Heart left ventricle (tissue), 16 donors: ENCODE measurements at regions not wholly inside any gene's neighbourhood (a gene's known extent, or its start where the extent isn't known, plus 50 kb on each side); places are given as distances from the start of the nearest gene placed in this dataset.
"Not testable (repeated sequence)": the region's sequence is repeated elsewhere in the genome, so short reads cannot be mapped to it uniquely, and the experiment has no call there.

Source experiments
- ATAC-seq, 4 donors: fragments of 200-7000 bp; cut with Tn5 transposase; one replicate each; pipeline ENCODE4 v1.9.1; 2020 to 2022; ENCODE audit warnings: moderate library complexity in 4 of 4, mild to moderate bottlenecking in 3 of 4, moderate number of reproducible peaks in 1 of 4
- DNase-seq, 5 donors: peaks; one replicate each; pipeline ENCODE4 v3.0.0-alpha.2; 2020
- H3K27ac ChIP-seq, 12 donors: fragments of 200-600 bp; sonication (generic) in 4 of 12; one replicate each; pipeline versions ENCODE4 v1.5.0 to v1.8.0; 2016 to 2022; ENCODE audit warnings: mild to moderate bottlenecking in 2 of 12
- H3K27me3 ChIP-seq, 9 donors: fragments of 200-600 bp; sonication (generic) in 2 of 9; one replicate each; pipeline versions ENCODE4 v1.5.1 to v1.8.0; 2016 to 2022; ENCODE audit warnings: mild to moderate bottlenecking in 3 of 9
- H3K36me3 ChIP-seq, 9 donors: fragments of 200-600 bp; sonication (generic) in 2 of 9; one replicate each; pipeline versions ENCODE4 v1.5.0 to v1.8.0; 2018 to 2022; ENCODE audit warnings: mild to moderate bottlenecking in 2 of 9
- H3K4me1 ChIP-seq, 12 donors: fragments of 200-600 bp; sonication (generic) in 4 of 12; one replicate each; pipeline versions ENCODE4 v1.5.0 to v1.8.0; 2016 to 2022; ENCODE audit warnings: mild to moderate bottlenecking in 3 of 12
- H3K4me3 ChIP-seq, 12 donors: fragments of 200-600 bp; sonication (generic) in 4 of 12; one replicate each; pipeline versions ENCODE4 v1.5.0 to v1.8.0; 2017 to 2022; ENCODE audit warnings: mild to moderate bottlenecking in 9 of 12, moderate library complexity in 4 of 12
- H3K9me3 ChIP-seq, 12 donors: fragments of 200-600 bp; sonication (generic) in 4 of 12; one replicate each; pipeline versions ENCODE4 v1.5.0 to v1.8.0; 2016 to 2022; ENCODE audit warnings: mild to moderate bottlenecking in 1 of 12
- POLR2A ChIP-seq, 2 donors: fragments of 450-650 bp; IDR thresholded peaks; one replicate each; pipeline ENCODE4 v1.6.1; 2017; ENCODE audit warnings: antibody characterized with exemption in 2 of 2, mild to moderate bottlenecking in 2 of 2, moderate library complexity in 2 of 2
- WGBS, 4 donors: extraction: QIAGEN DNeasy Blood & Tissue Kit in 2 of 4; methylation state at CpG; one replicate each; pipeline versions ENCODE4 v1.1.5 to v1.1.7; 2013 to 2018; 5-methylcytosine and 5-hydroxymethylcytosine counted together
- intact Hi-C, 10 donors: fragments of 100-400 bp; cut with DNase I; formaldehyde crosslinking; loops; one replicate each; pipeline versions ENCODE4 v1.11.1 to v1.14.2; 2022
- TF ChIP-seq, protein P1 (sequence below), 12 donors: fragments of 200-600 bp; sonication (generic) in 4 of 12; IDR thresholded peaks; one replicate each; pipeline versions ENCODE4 v1.5.0 to v1.8.0; 2018 to 2022; ENCODE audit warnings: antibody characterized with exemption in 12 of 12, mild to moderate bottlenecking in 5 of 12
- donor health status: ischemic (EF 13 %, LVEDD 7.1; RV severe dilation, severe dysfunction).
- donor health status: healthy with polysubstance abuse.
- donor health status: DM: no; HTN: yes; CAD: no.
- donor health status: DM: no; HTN: no; CAD: no.
- donor health status: ischemic (EF 25% LVEDD 6.9; RV normal size, moderate dysfunction).
- donor health status: ischemic (EF 25% LVEDD 5.7; RV mildly dilated, moderate dysfunction).
- donor health status: healthy.
- donor health status: DM: yes; HTN: yes; CAD: no.
- donor health status: ischemic (EF 35%, LVEDD 5.7; RV mildly dilated, moderate dysfunction).
- donor health status: nonischemic (EF 11% LVEDD 7.7; RV severe dilation, severe dysfunction).
- donor health status: DM: yes; HTN: yes; CAD: no.
- donor health status: PGD.
- donor health status: ischemic (EF 29% LVEDD 5.4; RV normal size, mild dysfunction).
- donor health status: nonischemic (EF 23%, LVEDD 6.1; RV moderate dilation, normal function).

DNA sequence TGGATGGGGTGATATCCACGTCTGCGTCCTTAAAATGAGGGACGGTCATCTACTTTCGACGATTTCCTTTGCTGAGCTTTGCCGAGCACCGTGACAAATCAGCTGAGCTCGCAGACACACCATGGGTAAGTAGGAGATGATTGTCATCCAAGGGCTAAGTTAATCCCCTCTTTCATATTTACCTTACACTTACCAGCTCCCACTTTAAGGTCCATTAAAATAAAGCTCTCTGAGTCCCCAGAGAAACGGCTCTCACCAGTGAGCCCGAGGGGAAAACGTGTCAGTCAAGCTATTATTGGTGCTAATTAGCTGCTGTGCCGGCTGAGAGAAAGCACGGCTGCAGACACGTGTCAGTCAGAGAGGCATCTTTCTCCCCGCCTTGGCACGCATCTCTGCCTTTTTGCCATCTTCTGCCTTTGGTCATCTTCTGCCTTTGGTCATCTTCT, 72.2 kb downstream of the CRLF2 start:
- DNase-seq = no peak

DNA sequence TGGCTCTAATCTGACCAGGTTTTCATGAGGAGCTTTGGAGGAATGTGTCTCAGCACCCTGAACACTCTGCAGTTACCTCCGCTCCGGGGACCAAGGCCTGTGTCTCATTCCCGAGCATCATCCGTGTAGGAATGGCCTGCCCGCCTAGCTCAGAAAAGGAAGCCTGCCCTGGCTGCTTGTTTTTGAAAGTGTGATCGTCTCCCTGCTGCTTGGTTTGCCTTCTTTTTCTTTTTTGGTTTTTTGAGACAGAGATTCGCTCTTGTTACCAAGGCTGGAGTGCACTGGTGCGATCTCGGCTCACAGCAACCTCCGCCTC, 73.3 kb downstream of the CRLF2 start:
- H3K4me3 ChIP-seq = no peak overlapping the region
- ATAC-seq (no peak), DNase-seq (no peak)
- intact Hi-C loops = no loop called here
- H3K36me3 ChIP-seq = no peaks in the 10 kb centered on the region
- H3K4me1 ChIP-seq = no peaks in the 10 kb centered on the region
- H3K9me3 ChIP-seq = peaks cover 0 to 4% (median 0%) of the 10 kb centered on the region in 12 donors
- TF ChIP-seq, protein P1, sequence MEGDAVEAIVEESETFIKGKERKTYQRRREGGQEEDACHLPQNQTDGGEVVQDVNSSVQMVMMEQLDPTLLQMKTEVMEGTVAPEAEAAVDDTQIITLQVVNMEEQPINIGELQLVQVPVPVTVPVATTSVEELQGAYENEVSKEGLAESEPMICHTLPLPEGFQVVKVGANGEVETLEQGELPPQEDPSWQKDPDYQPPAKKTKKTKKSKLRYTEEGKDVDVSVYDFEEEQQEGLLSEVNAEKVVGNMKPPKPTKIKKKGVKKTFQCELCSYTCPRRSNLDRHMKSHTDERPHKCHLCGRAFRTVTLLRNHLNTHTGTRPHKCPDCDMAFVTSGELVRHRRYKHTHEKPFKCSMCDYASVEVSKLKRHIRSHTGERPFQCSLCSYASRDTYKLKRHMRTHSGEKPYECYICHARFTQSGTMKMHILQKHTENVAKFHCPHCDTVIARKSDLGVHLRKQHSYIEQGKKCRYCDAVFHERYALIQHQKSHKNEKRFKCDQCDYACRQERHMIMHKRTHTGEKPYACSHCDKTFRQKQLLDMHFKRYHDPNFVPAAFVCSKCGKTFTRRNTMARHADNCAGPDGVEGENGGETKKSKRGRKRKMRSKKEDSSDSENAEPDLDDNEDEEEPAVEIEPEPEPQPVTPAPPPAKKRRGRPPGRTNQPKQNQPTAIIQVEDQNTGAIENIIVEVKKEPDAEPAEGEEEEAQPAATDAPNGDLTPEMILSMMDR (IDR thresholded peaks at IDR 0.05) = no peak
- no peak for TF ChIP-seq POLR2A (IDR thresholded peaks at IDR 0.05)
- H3K27ac ChIP-seq = no peak overlapping the region
- WGBS, 4 donors = 81 to 83% (median 82%) methylated on average over 10 of the region's 10 CpGs
- peaks cover 0 to 3% (median 0%) of the 10 kb centered on the region in 9 donors for H3K27me3 ChIP-seq

More for the DNA sequence above, 72.2 kb downstream of the CRLF2 start:
- no peak overlapping the region for H3K27ac ChIP-seq
- no peaks in the 10 kb centered on the region for H3K36me3 ChIP-seq
- no peak for TF ChIP-seq POLR2A (IDR thresholded peaks at IDR 0.05)
- TF ChIP-seq, protein P1 (IDR thresholded peaks at IDR 0.05) = no peak
- intact Hi-C loops = no loop called here
- ATAC-seq = no peak
- H3K4me1 ChIP-seq = no peaks in the 10 kb centered on the region
- H3K4me3 ChIP-seq = no peak overlapping the region
- H3K9me3 ChIP-seq = peaks cover 0 to 4% (median 0%) of the 10 kb centered on the region in 12 donors
- 39 to 45% (median 40%) methylated on average over 16 of the region's 16 CpGs for WGBS, 4 donors
- H3K27me3 ChIP-seq = peaks cover 0 to 3% (median 0%) of the 10 kb centered on the region in 9 donors

DNA sequence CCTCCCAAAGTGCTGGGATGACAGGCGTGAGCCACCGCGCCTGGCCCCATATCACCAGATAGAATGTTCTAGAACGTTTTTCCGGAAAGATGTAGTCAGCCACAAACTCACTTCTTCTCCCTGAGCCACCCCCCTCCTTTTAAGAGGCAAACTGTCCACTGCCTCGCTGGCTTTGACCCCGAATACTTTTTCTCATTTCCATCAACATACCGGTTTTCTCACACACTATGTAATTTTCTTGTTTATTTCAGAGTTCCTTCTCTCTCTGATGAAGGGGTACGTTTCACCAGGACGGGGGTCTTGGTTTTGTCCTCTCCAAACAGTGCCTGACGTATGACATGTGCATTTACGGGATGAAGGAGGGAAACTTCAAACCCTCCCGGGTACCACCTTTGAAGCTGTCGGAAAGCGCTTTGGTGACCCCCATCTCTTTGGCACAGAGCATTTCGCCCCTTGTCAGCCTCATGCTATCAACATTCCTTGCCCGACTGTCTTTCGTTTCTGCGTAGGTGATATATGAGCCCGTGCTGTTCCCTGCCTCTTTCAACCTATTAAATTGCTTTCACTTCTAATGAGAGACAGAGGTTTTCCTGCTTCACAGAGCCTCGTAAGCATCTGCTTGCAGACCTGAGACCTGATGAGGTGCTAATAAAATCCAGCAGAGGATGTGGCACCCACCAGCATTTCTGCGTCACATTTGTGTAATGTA, 73.8 kb downstream of the CRLF2 start:
- Histone ChIP-seq H3K27ac (no peak overlapping the region), H3K4me3 (no peak overlapping the region), H3K9me3 (peaks cover 0 to 4% (median 0%) of the 10 kb centered on the region in 12 donors), H3K36me3 (no peaks in the 10 kb centered on the region), H3K27me3 (peaks cover 0 to 3% (median 0%) of the 10 kb centered on the region in 9 donors), H3K4me1 (no peaks in the 10 kb centered on the region)
- no peak for TF ChIP-seq POLR2A (IDR thresholded peaks at IDR 0.05)
- TF ChIP-seq, protein P1 (IDR thresholded peaks at IDR 0.05) = no peak
- no peak for DNase-seq
- intact Hi-C loops = no loop called here
- ATAC-seq = no peak
- 56 to 74% (median 68%) methylated on average over 22 of the region's 22 CpGs for WGBS, 4 donors

DNA sequence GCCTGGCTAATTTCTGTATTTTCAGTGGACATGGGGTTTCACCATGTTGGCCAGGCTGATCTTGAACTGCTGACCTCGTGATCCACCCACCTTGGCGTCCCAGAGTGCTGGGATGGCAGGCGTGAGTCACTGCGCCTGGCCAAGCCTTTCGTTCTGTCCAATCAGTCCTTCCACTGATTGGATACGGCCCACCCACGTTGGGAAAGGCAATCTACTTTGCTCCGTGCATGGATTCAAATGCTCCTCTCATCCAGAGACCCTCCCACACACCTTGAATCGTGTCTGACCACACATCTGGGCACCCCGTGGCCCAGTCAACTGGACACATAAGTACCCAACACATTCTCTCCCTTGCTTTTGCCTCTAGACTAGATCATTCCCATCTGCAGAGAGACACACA, 74.9 kb downstream of the CRLF2 start:
- TF ChIP-seq POLR2A (IDR thresholded peaks at IDR 0.05) = no peak
- TF ChIP-seq, protein P1 (IDR thresholded peaks at IDR 0.05) = no peak
- H3K4me3 ChIP-seq = no peak overlapping the region
- peaks cover 0 to 4% (median 0%) of the 10 kb centered on the region in 12 donors for H3K9me3 ChIP-seq
- WGBS, 4 donors = 76 to 82% (median 78%) methylated on average over 10 of the region's 10 CpGs
- peaks cover 0 to 3% (median 0%) of the 10 kb centered on the region in 9 donors for H3K27me3 ChIP-seq
- ATAC-seq (no peak), DNase-seq (no peak)
- intact Hi-C loops = no loop called here
- no peak overlapping the region for H3K27ac ChIP-seq
- H3K36me3 ChIP-seq = no peaks in the 10 kb centered on the region
- H3K4me1 ChIP-seq = no peaks in the 10 kb centered on the region

DNA sequence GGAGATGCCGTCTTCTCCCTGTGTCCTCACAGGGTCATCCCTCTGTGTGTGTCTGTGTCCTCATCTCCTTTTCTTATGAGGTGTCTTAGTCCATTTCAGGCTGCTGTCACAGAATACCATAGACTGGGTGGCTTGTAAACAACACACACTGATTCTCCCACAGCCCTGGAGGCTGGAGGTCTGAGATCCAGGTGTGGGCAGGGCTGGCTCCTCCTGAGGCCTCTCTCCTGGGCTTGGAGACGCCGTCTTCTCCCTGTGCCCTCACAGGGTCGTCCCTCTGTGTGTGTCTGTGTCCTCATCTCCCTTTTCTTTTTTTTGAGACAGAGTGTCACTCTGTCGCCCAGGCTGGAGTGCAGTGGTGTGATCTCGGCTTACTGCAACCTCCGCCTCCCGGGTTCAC, 75.9 kb downstream of the CRLF2 start:
- intact Hi-C loops, ATAC-seq, H3K4me1 ChIP-seq, DNase-seq, H3K4me3 ChIP-seq, H3K27ac ChIP-seq, H3K27me3 ChIP-seq, H3K9me3 ChIP-seq, H3K36me3 ChIP-seq: not testable (repeated sequence)
- WGBS, 4 donors = 73 to 83% (median 81%) methylated on average over 7 to 8 of the region's 8 CpGs
